GM13977 (cell line): ENCODE measurements at regions not wholly inside any gene's neighbourhood (a gene's known extent, or its start where the extent isn't known, plus 50 kb on each side); places are given as distances from the start of the nearest gene placed in this dataset.

Source experiments
- DNase-seq: peaks from one replicate; pipeline ENCODE4 v3.0.0; 2012; ENCODE audit warnings: low spot score
- CTCF ChIP-seq: IDR thresholded peaks from 2 replicates; pipeline ENCODE4 v1.5.1; 2012; ENCODE audit warnings: mild to moderate bottlenecking, control low read depth; ENCODE audit not compliant: insufficient read depth; ENCODE audit errors: extremely low read depth, missing control alignments
- in situ Hi-C: fragments of 300-500 bp; cut with MboI; formaldehyde crosslinking; loops from one replicate; pipeline ENCODE4 v1.12.0; 2022; ENCODE audit warnings: low sequenced_read_pairs, low pct_unique_long_range_greater_than_20kb, mixed read lengths, inconsistent platforms; ENCODE audit not compliant: unreplicated experiment

DNA sequence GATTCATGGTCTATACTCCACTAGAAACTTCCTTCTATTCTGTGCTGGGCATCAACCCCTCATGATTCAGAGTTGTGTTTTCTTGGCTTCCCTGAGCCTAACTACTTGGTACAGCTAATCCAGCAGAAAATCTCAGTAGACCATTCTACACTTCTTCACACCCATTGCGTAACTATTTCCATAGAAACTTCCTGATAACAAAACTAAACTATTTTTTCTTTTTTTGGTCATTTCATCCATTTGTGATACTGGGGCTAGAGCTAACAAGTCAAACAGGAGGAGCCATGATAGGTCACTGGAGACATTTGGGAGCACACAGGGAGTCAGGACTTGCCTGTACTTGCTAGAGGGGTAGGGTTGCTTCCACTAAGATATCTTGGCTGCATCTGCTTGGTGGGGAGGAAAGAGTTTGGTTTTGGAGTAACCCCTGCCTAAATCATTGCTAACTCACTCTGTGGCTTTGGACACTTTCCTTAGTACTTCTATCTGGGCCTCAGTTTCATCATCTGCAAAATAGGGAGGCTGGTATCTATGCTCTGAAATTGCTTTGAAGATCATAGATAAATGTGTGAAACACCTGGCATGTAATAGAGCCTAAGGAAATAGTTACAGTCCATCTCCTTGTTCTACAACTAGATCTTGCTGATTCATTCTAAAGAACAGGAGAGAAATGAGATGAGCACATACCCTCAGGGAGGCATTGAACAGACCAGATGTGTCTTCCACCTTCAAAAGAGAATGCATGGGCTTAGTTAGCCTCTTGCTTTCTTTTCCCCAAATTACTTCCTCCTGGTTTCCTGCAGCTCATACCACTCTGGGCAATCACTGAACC, 127.9 kb upstream of the ADGRF1 start:
- no peak for TF ChIP-seq CTCF
- DNase-seq = no peak
- in situ Hi-C loops = no loop called here

DNA sequence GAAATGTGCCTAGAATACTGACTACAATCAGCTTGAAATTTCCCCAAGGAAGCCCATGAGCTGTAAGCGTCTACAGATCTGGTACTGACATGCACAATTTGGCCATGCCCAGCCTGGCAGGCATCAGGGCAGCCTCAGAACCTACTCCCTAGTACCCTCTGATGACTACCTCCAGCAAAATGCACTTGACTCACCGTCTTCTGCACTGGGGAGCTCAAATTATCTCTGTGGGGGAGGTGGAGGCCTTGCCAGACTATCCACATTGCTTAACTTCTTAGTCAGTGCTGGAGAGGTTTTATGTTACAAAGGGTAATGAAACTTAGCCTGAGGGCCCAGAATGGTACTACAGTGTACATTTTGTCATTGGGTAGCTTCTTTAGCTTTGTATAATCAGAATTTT, 126.0 kb upstream of the ADGRF1 start:
- in situ Hi-C loops = no loop called here
- no peak for DNase-seq
- no peak for TF ChIP-seq CTCF

DNA sequence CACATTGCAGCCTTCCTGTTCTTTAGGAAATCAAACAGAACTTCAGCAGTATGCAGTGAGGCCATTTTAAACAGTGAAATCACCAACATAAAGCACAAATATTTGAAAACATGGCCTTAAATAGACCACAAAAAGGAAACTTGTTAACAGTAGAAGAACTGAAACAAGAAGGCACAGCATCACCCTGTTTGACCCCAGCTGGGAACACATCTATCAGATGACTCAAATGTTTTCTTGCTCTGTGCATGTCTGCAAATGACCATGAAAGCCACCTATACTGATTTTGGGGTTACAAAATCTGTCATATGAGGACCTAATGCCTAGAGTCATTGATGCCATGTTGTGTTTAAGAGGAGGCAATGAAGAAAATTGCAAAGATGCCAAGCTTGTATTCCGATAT, 123.8 kb upstream of the ADGRF1 start:
- no peak for TF ChIP-seq CTCF
- in situ Hi-C loops = no loop called here
- DNase-seq = no peak

DNA sequence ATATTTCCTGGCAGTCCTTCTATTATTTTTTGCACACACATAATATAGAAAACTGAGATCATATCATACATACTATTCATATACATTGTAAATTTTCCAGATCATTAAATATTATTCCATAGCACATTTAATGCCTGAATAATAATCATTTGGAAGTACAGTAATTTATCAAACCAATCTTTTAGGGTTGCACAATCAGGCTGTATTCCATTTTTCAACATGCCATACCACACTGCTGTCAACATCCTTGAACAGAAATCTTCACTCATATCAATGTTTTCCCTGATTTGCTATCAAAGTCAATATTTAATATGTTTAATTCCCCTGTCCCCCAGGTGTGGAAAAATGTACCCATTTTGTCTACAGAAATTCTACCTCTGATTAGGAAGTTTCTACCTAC, 122.7 kb upstream of the ADGRF1 start:
- TF ChIP-seq CTCF = no peak
- in situ Hi-C loops = no loop called here
- DNase-seq = no peak

- no peak for DNase-seq
- TF ChIP-seq CTCF = no peak
- in situ Hi-C loops = no loop called here
These were observed 121.4 kb upstream of the ADGRF1 start for GRCh38 chr6:47163536-47163935.

DNA sequence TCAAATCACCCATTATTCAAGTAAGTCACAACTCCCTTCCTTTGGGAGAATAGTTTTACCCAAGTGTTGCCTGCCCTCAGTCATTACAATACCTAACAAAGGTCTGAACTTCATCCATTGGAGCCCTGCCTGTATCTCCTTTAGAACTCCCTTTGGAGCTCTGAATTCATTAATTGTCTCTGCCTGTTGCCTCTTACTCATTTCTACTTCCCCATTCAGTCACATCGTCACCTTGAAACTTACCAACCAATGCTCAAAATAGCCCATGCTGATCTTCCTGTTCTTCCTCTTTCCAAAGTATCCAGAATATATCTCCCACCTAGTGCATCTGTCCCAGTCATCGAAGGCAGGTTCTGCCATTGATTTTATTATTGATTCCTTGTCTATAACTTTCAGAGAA, 120.7 kb upstream of the ADGRF1 start:
- in situ Hi-C loops = no loop called here
- DNase-seq = peak; percentile 13
- TF ChIP-seq CTCF = no peak
